ENCODE measurements at regions not wholly inside any gene's neighbourhood (a gene's known extent, or its start where the extent isn't known, plus 50 kb on each side); places are given as distances from the start of the nearest gene placed in this dataset.
"Not testable (repeated sequence)": the region's sequence is repeated elsewhere in the genome, so short reads cannot be mapped to it uniquely, and the experiment has no call there.

DNA sequence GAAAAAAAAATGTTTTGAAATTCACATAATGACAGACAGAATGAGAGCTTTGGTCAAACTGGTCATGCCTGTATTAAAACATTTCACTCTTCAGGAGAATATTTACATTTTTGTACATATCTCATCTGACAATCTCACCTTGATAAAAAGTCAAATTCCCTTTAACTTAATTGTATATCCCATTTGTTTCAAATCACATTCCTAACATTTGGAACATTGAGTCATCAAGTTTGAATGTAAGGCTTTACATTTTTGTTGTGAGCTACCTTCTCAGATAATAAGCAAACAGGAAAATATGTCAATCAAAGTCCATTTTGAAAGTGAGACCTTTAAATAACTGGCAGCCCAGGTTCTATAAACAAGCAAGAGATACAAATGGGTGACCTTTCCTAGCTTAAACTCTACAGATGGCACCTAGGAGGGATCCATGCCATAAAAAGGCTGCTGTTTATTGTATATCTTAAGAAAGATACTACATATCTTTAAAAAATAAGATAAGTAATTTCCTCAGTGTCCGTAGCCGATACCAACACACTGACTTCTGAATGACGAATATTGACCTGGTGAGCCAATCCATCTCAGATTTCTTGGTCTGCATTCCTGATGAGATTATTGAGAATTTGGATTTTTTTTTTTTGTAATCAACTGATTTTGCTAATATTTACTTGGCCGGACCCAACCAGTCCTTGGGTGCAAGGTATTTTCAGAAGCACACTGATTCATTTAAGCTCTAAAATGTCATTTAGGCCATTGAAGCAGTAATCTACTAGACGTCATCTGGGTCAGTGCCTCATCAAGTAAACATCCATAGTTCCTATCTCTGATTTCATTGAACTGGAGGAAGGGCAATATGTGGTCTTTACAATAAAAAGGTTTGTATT lies 259.6 kb downstream of the BTG1 start:
- ATAC-seq (ENCODE audit: poor library complexity) (no peak), DNase-seq (no peak)
- intact Hi-C loops (cut with DNase I), result no loop called here

DNA sequence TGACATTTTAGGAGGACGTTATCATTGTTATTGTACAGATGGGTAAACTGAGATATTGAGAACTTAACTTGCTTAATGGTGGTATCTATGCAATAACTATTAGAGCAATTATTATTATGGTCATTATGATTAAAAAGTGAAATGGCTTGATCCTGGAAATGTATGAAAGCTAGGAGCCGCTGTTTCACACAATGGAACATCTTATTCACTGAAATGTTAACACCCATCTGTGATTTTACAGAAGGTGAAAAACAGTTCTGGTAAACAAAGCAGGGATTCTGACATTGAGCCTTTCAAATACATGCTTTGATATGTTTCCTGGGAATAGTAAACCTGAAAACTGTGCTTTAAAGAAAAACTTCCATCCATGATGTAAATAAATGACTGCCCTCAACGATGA lies 261.4 kb downstream of the BTG1 start:
- intact Hi-C loops (cut with DNase I), result no loop called here
- ATAC-seq (ENCODE audit: poor library complexity) (no peak), DNase-seq (no peak)

DNA sequence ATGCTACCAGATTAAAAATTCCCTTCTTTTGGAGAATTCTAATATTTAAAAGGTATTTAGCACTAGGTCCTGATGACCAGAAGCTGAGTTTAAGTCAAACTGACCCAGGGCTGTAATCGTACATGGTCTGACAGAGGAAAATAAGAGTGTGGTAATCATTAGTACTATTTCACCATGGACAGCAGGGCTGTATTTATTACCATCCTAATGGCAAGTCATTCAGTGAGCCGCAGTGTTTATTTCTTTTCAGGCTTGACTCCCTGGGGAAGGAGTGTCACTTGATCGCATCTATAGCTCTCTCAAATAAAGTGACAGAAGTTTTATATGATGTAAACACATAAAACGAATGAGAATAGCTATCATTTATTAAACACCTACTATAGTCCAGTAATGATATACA lies 261.8 kb downstream of the BTG1 start:
- DNase-seq (no peak), ATAC-seq (ENCODE audit: poor library complexity) (no peak)
- intact Hi-C loops (cut with DNase I), result no loop called here

DNA sequence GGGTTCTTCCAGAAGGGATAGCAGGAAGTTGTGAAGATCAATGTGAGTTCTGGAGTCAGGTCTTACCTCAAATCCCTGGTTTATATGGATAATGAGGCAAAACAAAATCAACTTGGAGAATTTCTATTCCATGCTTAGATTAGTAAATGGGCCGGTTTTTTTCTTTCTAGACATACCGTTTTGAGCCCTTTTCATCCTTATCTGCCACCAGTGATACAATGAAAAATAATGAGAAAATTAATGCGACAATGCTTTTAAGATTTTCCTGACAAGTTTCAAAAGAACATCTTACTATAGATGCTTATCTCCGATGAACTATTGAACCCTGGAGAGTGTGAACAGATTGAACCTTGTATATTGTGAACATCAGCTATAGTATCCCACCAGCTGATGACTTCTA lies 262.7 kb downstream of the BTG1 start:
- intact Hi-C loops (cut with DNase I), result no loop called here
- DNase-seq, result no peak
- no peak for ATAC-seq (ENCODE audit: poor library complexity)

DNA sequence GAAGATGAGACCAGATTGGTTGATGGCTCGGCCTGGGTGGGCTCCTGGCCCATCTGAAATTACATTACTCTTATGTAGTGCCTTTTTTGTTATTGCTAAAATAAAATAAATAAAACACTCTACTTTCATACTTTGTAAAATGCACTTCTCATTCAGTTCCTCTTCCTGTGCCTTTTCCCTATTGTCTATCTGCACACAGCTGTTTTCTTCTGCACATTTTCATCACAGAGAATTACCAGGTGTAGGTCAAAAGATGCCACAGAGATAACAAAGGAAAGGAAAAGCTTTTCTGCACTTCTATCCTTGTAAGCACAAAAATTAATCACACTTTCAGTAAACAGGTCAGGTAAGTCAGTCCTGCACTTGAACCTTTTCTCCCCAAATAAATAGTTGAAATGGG lies 265.1 kb downstream of the BTG1 start:
- ATAC-seq (ENCODE audit: poor library complexity) (no peak), DNase-seq (no peak)
- intact Hi-C loops (cut with DNase I), result no loop called here

DNA sequence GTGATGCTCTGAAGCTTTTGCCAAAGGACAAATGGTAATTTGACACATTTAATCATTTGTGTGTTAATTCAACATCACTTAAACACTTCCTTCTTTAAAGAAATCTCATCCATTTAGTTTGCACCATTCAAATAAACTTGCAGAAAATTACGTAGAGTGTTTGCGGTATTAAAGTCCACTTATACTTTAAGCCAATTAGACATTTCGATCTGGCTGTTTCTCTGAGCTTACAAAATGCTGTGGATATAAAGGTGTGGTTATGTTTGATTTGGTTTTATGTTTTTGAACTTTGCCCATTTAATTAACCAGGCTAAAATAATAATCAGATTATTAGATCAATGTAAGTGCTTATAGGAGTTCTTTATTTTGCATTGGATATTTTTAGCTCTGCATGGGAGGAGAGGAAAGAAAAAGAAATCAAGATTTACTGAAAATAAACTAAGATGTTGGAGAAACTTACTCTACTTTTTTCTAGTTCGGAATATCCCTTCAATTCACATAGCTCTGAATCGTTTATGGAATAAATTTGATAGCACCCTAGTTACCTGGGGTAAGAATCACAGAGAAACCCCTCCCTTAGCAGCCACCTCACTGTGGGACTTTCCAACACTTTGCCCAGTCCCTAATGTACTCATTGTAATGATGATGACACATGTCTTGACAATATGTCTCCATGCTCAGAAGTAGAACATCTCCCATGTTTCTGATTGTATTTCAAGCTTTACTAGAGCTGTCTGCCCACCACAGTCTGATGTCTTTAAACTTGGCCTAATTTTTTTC lies 268.0 kb downstream of the BTG1 start:
- DNase-seq (no peak), ATAC-seq (ENCODE audit: poor library complexity) (no peak)
- intact Hi-C loops (cut with DNase I), result no loop called here

DNA sequence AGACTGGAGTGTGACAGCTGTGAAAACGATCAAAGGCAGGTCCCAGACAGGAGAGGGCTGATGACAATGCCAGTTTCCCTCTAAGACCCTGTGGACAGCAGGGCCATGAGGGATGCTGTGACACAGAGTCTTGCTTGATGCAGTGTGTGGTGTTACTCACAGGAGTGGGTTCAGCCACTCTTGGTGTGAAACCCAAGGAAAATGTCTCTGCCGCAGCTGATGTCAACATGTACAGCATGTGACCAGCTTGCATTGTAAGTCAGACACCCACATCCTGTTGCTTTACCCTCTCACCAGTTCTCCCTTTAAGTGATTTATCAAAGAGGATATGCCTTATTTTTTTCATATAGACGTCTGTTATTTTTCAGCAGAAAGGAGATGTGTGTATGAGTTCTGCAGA lies 268.6 kb downstream of the BTG1 start:
- ATAC-seq (ENCODE audit: poor library complexity) (peak; percentile 48), DNase-seq (peak; percentile 44)
- intact Hi-C loops (cut with DNase I), result no loop called here

DNA sequence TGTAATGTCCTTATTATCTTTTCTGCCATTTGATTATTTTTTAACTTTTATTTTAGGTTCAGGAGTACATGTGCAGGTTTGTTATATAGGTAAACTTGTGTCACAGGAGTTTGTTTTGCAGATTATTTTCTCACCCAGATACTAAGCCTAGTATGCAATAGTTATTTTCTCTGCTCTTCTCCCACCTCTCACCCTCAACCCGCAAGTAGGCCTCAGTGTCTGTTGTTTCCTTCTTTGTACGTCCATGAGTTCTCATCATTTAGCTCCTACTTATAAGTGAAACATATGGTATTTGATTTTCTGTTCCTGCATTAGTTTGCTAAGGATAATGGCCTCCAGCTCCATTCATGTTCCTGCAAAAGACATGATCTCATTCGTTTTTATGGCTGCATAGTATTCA lies 270.0 kb downstream of the BTG1 start:
- ATAC-seq (ENCODE audit: poor library complexity); intact Hi-C loops (cut with DNase I); DNase-seq: not testable (repeated sequence)

DNA sequence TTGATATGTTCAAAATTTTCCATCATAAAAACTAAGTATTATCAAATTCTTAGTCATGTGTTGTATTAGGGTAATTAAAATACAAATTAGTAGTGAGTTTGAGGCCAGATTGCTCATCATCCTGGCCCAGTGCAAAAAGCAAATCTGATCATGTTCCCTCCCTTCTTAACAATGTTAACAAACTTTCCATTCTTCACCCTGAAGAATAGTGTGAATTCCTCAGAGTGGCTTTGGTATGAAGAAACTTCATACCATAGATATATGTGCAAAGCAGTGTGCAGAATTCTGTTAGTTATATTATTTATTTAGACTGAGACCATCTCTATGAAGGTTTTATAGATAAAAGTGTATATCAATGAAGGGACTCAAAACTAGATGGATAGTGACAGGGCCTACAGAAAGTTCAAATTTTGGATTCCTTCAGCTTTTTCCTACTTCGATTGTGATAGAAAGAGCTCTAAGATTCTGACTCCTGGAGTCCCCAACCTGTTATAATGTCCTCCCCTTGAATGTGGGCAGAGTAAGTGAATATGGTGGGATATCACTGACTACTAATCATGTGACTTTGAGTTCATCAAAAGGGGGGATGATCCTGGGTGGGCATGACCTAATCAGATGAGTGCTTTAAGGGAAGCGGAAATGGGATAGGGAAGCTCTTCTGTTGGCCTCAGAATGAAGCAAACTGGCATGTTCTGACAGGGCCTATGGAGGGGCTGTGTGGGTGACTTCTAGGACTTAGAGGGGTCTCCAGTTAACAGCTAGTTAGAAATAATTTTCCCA lies 271.4 kb downstream of the BTG1 start:
- ATAC-seq (ENCODE audit: poor library complexity) (no peak), DNase-seq (no peak)
- intact Hi-C loops (cut with DNase I), result no loop called here

DNA sequence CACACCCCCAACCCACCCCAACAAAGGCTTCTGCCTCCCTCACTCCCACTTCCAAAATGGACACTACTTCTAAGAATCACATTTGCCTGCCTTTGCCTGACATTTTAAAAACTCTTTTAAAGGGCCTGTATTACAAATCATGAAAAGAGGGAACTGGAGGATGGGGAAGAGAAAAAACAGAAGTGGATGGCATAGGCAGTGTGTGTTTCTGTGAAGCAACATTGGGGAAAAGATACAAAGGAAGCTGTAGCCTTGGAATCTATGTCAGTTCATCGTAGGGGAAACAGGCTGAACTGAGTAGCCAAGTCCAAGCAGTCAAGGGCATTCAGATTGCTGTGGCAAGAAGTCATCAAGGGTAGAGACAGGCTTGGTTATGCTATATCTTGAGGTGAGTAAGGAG lies 273.9 kb downstream of the BTG1 start:
- DNase-seq (no peak), ATAC-seq (ENCODE audit: poor library complexity) (peak; percentile 25)
- intact Hi-C loops (cut with DNase I), result no loop called here

DNA sequence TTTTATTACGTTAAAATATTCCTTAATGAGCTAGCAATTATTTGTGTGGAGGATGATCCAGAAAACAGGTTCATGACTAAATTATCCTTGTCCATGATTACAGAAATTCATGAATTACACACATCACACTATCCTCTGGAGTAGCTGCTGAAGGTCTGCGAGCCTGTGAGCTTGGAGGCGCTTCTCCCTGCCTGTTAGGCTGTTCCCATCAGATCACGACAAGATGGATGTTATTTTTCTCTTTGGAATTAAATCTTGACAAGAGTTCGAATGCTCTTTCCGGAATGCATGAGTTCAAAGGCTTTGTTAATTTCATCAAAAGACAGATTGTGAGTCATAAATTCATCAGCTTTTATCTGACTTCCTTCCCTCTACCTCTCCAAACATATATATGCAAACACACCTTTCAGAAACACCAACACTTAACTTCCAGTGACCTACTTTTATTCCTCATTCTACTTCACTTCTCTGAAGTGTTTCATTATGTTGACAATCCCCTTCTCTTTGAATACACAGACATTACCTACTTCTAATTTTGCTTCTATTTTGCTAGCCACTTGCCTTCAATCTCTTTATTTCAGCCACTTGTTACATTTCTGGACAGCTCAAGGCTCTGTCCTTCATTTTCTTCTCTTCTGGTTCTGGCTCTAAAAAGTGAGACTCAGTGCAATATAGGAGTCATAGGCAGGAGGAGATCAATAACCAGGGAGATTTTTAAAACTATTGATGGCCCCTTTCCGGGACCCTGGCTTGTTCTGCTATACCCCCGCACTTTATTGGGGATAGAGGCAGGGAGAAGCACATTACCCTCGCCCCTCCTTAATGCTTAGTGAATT lies 274.6 kb downstream of the BTG1 start:
- no peak for ATAC-seq (ENCODE audit: poor library complexity)
- intact Hi-C loops (cut with DNase I), result no loop called here
- DNase-seq, result no peak

DNA sequence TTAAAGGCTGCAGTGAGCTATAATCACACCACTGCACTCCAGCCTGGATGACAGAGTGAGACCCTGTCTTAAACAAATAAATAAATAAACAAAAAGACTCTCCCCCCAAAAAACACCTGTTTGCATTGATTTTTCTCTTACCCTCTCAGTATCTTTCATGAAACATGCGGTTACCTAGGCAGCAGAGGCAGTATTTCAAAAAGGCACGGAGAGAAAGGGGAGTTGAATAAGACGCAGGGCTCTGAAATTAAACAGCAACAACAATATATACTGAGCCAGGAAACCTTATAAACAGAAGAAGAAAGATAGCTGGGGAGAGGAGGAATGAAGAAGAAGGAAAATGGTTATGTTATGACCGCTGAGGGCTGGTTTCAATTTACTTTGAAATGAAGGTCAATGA lies 277.6 kb downstream of the BTG1 start:
- ATAC-seq (ENCODE audit: poor library complexity), result no peak
- intact Hi-C loops (cut with DNase I), result no loop called here

DNA sequence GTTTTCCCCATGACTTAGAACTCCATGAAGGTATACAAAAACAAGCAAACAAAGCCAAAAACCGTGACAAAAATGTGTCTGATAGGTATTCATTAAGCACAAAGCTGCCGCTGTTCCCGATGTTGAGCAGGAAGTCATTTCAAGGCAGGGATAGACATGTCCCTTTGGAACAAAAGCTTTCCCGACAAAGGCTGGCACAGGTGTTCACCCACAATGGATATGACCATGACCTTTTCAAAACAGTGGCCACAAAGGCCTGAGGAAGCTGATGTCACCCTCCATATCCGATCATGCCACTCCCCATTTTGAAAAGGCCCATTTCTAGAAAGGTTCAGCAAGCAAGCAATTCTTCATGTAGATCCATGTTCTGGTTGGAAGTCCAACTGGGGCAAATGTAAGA lies 279.1 kb downstream of the BTG1 start:
- ATAC-seq (ENCODE audit: poor library complexity) (no peak), DNase-seq (no peak)
- intact Hi-C loops (cut with DNase I), result no loop called here

More for the DNA sequence above, 277.6 kb downstream of the BTG1 start:
- no peak for DNase-seq

DNA sequence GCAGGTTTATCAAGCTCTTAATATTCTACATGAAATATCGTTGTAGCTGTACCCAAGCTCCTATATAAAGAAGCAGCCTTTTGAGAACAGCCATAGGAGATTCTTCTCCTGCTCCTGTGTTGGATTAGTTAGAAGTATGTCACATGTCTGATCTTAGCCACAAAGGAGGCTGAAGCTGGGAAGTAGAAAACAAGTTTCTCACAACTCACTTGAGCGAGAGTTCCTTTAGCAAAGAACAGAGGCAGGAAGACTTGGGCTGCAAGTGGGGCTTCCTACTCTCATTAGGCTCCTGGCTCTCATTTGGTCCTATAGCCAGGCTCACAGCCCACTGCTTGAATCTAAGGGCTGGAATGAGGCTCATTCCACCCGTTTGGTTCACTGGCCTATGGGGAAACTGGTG lies 281.9 kb downstream of the BTG1 start:
- intact Hi-C loops (cut with DNase I), result no loop called here
- DNase-seq (no peak), ATAC-seq (ENCODE audit: poor library complexity) (no peak)

DNA sequence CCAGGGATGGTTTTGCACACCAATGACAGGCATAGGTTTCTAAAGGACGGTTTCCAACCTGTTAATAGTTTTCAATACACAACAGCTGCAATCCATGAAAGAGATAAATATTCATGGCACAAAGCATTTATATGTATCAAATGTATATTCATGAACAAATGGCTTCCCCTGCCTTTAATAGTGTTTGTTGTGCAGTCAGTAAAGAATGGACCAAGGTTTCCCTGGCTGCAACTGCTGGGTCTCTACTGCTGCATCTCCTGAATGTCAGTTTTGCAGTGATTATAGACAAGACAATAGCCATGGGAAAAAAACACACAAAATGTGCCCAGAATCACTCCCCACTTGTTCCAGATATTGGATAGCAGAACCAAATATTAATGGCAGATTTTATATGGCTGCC lies 284.1 kb downstream of the BTG1 start:
- intact Hi-C loops (cut with DNase I), result no loop called here
- no peak for ATAC-seq (ENCODE audit: poor library complexity)
- no peak for DNase-seq

DNA sequence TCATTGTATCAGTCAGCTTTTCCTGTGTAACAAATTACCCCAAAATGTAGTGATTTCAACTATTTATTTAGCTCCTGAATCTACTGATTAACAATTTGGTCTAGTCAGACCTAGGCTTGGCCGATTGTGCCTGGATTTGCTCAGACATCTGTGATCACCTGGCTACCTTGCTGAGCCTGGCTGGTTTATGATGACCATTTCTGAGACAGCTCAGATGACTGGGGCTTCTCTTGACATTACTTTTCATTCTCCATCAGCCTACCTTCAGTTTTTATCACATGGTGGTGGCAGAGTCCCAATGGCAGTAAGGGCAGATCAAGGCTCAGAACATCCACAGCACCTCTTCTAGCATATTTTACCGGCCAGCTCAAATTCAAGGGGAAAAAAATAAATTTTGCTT lies 286.3 kb downstream of the BTG1 start:
- DNase-seq, result no peak
- intact Hi-C loops (cut with DNase I), result no loop called here
- no peak for ATAC-seq (ENCODE audit: poor library complexity)

DNA sequence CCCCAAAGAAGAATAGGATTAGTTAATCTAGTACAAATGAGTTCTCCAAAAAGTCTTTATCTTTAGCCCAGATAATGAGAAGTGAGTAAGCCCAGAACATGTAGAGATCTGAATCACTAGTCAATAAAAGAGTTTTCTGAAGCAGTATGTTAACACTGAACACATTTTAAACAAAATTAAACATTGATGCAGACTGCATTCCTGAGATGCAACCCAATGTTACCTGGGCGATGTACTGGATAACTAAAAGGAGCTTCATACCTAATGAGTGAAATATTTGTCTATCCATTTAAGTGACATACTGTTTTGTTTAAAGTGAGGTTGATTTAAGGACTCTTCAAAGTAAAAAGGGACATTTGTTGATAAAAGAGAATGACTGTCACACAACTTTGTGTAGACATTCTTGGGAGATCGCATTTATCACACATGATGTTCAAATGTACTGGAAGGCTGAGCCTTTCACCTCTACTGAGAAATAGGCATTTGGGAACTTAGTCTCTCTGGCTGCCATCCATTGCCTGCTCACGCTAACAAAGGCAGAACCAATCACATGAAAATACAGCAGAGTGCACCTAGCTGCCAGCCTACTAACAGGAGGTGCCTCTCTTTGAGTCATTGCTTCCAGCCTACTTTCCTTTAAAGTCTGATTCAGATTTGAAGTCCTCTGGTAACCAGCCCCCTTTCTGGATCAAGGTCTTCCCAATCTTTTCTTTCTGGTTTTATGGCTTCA lies 287.7 kb downstream of the BTG1 start:
- ATAC-seq (ENCODE audit: poor library complexity), result no peak
- DNase-seq, result no peak
- intact Hi-C loops (cut with DNase I), result no loop called here

DNA sequence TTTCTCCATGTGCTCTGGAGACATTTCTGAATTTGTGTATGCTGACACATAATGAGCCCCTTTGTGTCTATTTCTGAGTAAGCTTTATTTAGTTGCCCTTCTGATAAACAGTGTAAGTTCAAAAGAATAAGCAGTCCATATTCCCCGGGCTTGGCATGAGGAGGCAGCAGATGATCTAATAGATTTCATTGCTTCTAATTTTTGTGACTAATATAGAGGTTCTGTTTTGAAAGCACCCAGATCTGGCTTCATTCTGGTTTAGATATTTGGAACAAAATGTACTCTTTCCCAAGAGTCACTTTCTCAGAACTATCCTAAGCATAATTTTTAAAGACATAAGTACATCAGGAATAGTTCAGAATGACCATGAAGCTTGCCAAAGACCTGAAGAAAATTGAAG lies 290.9 kb downstream of the BTG1 start:
- DNase-seq (no peak), ATAC-seq (ENCODE audit: poor library complexity) (peak; percentile 61)
- intact Hi-C loops (cut with DNase I), result no loop called here

Measured in Right ventricle myocardium superior (tissue), 1 donor.